ENCODE measurements at regions not wholly inside any gene's neighbourhood (a gene's known extent, or its start where the extent isn't known, plus 50 kb on each side); places are given as distances from the start of the nearest gene placed in this dataset.

DNA sequence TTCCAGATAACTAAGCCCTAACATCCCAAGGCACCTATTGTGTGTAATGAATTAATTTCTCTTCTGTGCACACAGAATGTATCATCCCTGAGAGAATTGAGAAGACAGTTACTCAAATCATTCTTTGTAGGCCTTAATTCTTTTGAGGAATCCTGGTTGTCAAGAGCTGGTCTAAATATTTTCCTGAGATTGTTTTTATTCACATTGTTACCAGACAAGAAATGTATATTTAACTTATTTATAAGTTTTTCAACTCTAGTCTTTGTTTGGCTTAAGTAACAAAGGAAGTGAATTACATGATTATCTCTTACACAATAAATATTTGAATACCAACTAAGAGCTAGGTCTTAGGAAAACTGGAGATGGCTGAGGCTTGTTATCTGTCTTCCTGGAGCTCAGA lies 169.4 kb downstream of the DACT1 start:
- TF ChIP-seq TAF1 (IDR thresholded peaks at IDR 0.05; ENCODE audit: low read depth, low read length) (no peak), POLR2A (IDR thresholded peaks at IDR 0.05; ENCODE audit: low read depth, low read length) (no peak), POU2F2 (IDR thresholded peaks at IDR 0.05; ENCODE audit: low read depth, low read length) (no peak)
